Esophagus muscularis mucosa (tissue), 3 donors: ENCODE measurements at regions not wholly inside any gene's neighbourhood (a gene's known extent, or its start where the extent isn't known, plus 50 kb on each side); places are given as distances from the start of the nearest gene placed in this dataset.

Source experiments
- CTCF ChIP-seq, 3 experiments: fragments of 200-600 bp in 2 of 3; fragments of 450-650 bp in 1 of 3; sonication (generic) in 2 of 3; IDR thresholded peaks; one replicate each; pipeline ENCODE4 v1.5.1; 2017 to 2019; ENCODE audit warnings: antibody characterized with exemption in 3 of 3, mild to moderate bottlenecking in 2 of 3, moderate library complexity in 1 of 3
- POLR2A ChIP-seq: fragments of 450-650 bp; IDR thresholded peaks from one replicate; pipeline ENCODE4 v1.6.1; 2017; ENCODE audit warnings: antibody characterized with exemption, moderate library complexity, mild to moderate bottlenecking, low read depth
- POLR2AphosphoS5 ChIP-seq, 2 donors: sonication (generic); formaldehyde crosslinking; IDR thresholded peaks; one replicate each; pipeline ENCODE4 v1.6.1; 2017; ENCODE audit warnings: antibody characterized with exemption in 2 of 2

GRCh38 chr10:1858547-1858946 is 121.2 kb upstream of the ADARB2 start:
- TF ChIP-seq CTCF (IDR thresholded peaks at IDR 0.05) (no peak), POLR2A (no peak), POLR2AphosphoS5 (IDR thresholded peaks at IDR 0.05) (no peak)
